ENCODE measurements at regions not wholly inside any gene's neighbourhood (a gene's known extent, or its start where the extent isn't known, plus 50 kb on each side); places are given as distances from the start of the nearest gene placed in this dataset.

DNA sequence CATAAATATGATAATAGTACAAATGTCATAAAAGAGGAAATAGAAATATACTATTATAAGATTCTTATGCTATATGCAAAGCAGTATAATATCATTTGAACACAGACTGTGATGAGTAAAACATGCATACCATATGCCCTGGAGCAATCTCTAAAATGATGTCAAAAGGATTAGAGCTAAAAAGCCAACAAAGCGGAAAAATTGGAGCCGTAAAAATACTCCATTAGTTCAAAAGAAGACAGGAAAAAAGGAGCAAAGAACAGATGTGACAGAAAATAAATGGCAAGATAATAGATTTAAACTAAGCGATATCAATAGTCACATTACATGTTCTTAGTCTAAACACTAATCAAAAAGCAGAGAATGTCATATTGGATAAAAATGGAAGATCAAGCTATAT is 191.0 kb upstream of the PLPP4 start:
- H3K27ac ChIP-seq: no peak overlapping the region
- intact Hi-C loops (cut with DNase I): no loop called here
- no peak for DNase-seq (ENCODE audit: extremely low spot score in 2 of 2)
- TF ChIP-seq, protein P1, sequence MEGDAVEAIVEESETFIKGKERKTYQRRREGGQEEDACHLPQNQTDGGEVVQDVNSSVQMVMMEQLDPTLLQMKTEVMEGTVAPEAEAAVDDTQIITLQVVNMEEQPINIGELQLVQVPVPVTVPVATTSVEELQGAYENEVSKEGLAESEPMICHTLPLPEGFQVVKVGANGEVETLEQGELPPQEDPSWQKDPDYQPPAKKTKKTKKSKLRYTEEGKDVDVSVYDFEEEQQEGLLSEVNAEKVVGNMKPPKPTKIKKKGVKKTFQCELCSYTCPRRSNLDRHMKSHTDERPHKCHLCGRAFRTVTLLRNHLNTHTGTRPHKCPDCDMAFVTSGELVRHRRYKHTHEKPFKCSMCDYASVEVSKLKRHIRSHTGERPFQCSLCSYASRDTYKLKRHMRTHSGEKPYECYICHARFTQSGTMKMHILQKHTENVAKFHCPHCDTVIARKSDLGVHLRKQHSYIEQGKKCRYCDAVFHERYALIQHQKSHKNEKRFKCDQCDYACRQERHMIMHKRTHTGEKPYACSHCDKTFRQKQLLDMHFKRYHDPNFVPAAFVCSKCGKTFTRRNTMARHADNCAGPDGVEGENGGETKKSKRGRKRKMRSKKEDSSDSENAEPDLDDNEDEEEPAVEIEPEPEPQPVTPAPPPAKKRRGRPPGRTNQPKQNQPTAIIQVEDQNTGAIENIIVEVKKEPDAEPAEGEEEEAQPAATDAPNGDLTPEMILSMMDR (IDR thresholded peaks at IDR 0.05): no peak
- TF ChIP-seq POLR2AphosphoS5 (IDR thresholded peaks at IDR 0.05; ENCODE audit: insufficient read depth in 1 of 2, low read depth in 1 of 2) (no peak), POLR2A (IDR thresholded peaks at IDR 0.05) (no peak)
- no peaks in the 10 kb centered on the region for H3K27me3 ChIP-seq
- H3K4me1 ChIP-seq: no peaks in the 10 kb centered on the region
- H3K4me3 ChIP-seq: no peak overlapping the region
- H3K36me3 ChIP-seq: no peaks in the 10 kb centered on the region
- no peaks in the 10 kb centered on the region for H3K9me3 ChIP-seq

- Histone ChIP-seq H3K4me1 (no peaks in the 10 kb centered on the region), H3K9me3 (no peaks in the 10 kb centered on the region), H3K4me3 (no peak overlapping the region), H3K27me3 (no peaks in the 10 kb centered on the region), H3K27ac (no peak overlapping the region), H3K36me3 (no peaks in the 10 kb centered on the region)
- no peak for DNase-seq (ENCODE audit: extremely low spot score in 2 of 2)
- intact Hi-C loops (cut with DNase I): no loop called here
- TF ChIP-seq POLR2A (IDR thresholded peaks at IDR 0.05) (no peak), POLR2AphosphoS5 (IDR thresholded peaks at IDR 0.05; ENCODE audit: insufficient read depth in 1 of 2, low read depth in 1 of 2) (no peak)
- TF ChIP-seq, protein P1 (IDR thresholded peaks at IDR 0.05): no peak
Observed at GRCh38 chr10:120270906-120271305, 186.1 kb upstream of the PLPP4 start.

- Histone ChIP-seq H3K9me3 (no peaks in the 10 kb centered on the region), H3K4me3 (no peak overlapping the region), H3K27ac (no peak overlapping the region), H3K36me3 (no peaks in the 10 kb centered on the region), H3K4me1 (no peaks in the 10 kb centered on the region), H3K27me3 (no peaks in the 10 kb centered on the region)
- DNase-seq (ENCODE audit: extremely low spot score in 2 of 2): no peak
- TF ChIP-seq, protein P1 (IDR thresholded peaks at IDR 0.05): no peak
- TF ChIP-seq POLR2A (IDR thresholded peaks at IDR 0.05) (no peak), POLR2AphosphoS5 (IDR thresholded peaks at IDR 0.05; ENCODE audit: insufficient read depth in 1 of 2, low read depth in 1 of 2) (no peak)
- intact Hi-C loops (cut with DNase I): no loop called here
Observed at GRCh38 chr10:120271696-120272095, 185.3 kb upstream of the PLPP4 start.

- H3K36me3 ChIP-seq: no peaks in the 10 kb centered on the region
- intact Hi-C loops (cut with DNase I): no loop called here
- H3K27ac ChIP-seq: no peak overlapping the region
- H3K4me1 ChIP-seq: no peaks in the 10 kb centered on the region
- H3K9me3 ChIP-seq: no peaks in the 10 kb centered on the region
- no peaks in the 10 kb centered on the region for H3K27me3 ChIP-seq
- TF ChIP-seq, protein P1 (IDR thresholded peaks at IDR 0.05): no peak
- TF ChIP-seq POLR2AphosphoS5 (IDR thresholded peaks at IDR 0.05; ENCODE audit: insufficient read depth in 1 of 2, low read depth in 1 of 2): no peak
- TF ChIP-seq POLR2A (IDR thresholded peaks at IDR 0.05): no peak
- H3K4me3 ChIP-seq: no peak overlapping the region
- DNase-seq (ENCODE audit: extremely low spot score in 2 of 2): no peak
Observed at GRCh38 chr10:120272350-120272749, 184.7 kb upstream of the PLPP4 start.

DNA sequence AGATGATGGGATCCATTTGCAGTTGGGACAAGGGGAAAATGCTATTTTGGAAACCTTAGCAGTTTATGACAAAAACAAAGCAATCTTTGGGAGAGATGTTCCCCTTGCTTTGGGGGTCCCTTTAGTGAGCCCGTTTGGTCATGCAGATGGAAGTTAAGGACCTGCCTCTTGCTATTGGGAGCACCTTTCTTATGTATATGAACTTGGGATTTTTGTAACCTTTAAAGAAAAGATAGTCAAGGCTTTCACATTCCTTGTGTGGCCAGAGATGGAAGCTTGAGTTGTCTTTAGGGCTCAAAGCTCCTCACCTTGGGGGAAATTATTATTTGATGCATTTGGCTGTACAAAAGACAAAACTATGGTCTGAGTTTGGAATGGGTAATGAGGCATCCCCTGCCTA is 179.0 kb upstream of the PLPP4 start:
- Histone ChIP-seq H3K4me3 (no peak overlapping the region), H3K27me3 (no peaks in the 10 kb centered on the region), H3K9me3 (no peaks in the 10 kb centered on the region), H3K4me1 (no peaks in the 10 kb centered on the region), H3K36me3 (no peaks in the 10 kb centered on the region), H3K27ac (no peak overlapping the region)
- intact Hi-C loops (cut with DNase I): no loop called here
- TF ChIP-seq POLR2A (IDR thresholded peaks at IDR 0.05) (no peak), POLR2AphosphoS5 (IDR thresholded peaks at IDR 0.05; ENCODE audit: insufficient read depth in 1 of 2, low read depth in 1 of 2) (no peak)
- TF ChIP-seq, protein P1 (IDR thresholded peaks at IDR 0.05): no peak
- DNase-seq (ENCODE audit: extremely low spot score in 2 of 2): no peak
